ENCODE measurements at regions not wholly inside any gene's neighbourhood (a gene's known extent, or its start where the extent isn't known, plus 50 kb on each side); places are given as distances from the start of the nearest gene placed in this dataset.

- Histone ChIP-seq H3K36me3 (ENCODE audit: low read length) (no peaks in the 10 kb centered on the region), H3F3A (ENCODE audit: insufficient read depth) (no peaks in the 10 kb centered on the region), H3K79me2 (ENCODE audit: insufficient read depth, low read length) (no peaks in the 10 kb centered on the region), H3K4me3 (ENCODE audit: insufficient read depth, low read length, poor library complexity, severe bottlenecking) (no peak overlapping the region), H3K9me2 (replicated peaks; ENCODE audit: insufficient read depth, low read length) (no peaks in the 10 kb centered on the region), H3K27me3 (ENCODE audit: low read length) (no peaks in the 10 kb centered on the region), H2AFZ (ENCODE audit: low read depth, low read length, severe bottlenecking) (no peak overlapping the region), H4K20me1 (ENCODE audit: low read depth, low read length) (no peaks in the 10 kb centered on the region), H3K9ac (ENCODE audit: low read length) (no peak overlapping the region), H3K27ac (ENCODE audit: low read depth, low read length) (no peak overlapping the region), H3K4me2 (ENCODE audit: low read depth, low read length, poor library complexity, severe bottlenecking) (no peak overlapping the region), H3K9me3 (ENCODE audit: insufficient read depth, low read length) (no peaks in the 10 kb centered on the region)
- TF ChIP-seq EZH2phosphoT487 (conservative IDR thresholded peaks at IDR 0.05; ENCODE audit: low read length) (no peak), CTCF (IDR thresholded peaks at IDR 0.05; ENCODE audit: insufficient read depth, low read length, poor library complexity, severe bottlenecking) (no peak)
These were observed 180.6 kb upstream of the TAB2 start for GRCh38 chr6:149136913-149137286.

- Histone ChIP-seq H3K9me3 (ENCODE audit: insufficient read depth, low read length) (no peaks in the 10 kb centered on the region), H3K36me3 (ENCODE audit: low read length) (no peaks in the 10 kb centered on the region), H3K27ac (ENCODE audit: low read depth, low read length) (no peak overlapping the region), H3K9me2 (replicated peaks; ENCODE audit: insufficient read depth, low read length) (no peaks in the 10 kb centered on the region), H2AFZ (ENCODE audit: low read depth, low read length, severe bottlenecking) (no peak overlapping the region), H3K9ac (ENCODE audit: low read length) (no peak overlapping the region), H3F3A (ENCODE audit: insufficient read depth) (no peaks in the 10 kb centered on the region), H4K20me1 (ENCODE audit: low read depth, low read length) (no peaks in the 10 kb centered on the region), H3K4me3 (ENCODE audit: insufficient read depth, low read length, poor library complexity, severe bottlenecking) (no peak overlapping the region), H3K27me3 (ENCODE audit: low read length) (no peaks in the 10 kb centered on the region), H3K4me2 (ENCODE audit: low read depth, low read length, poor library complexity, severe bottlenecking) (no peak overlapping the region), H3K79me2 (ENCODE audit: insufficient read depth, low read length) (no peaks in the 10 kb centered on the region)
- no peak for TF ChIP-seq CTCF (IDR thresholded peaks at IDR 0.05; ENCODE audit: insufficient read depth, low read length, poor library complexity, severe bottlenecking)
- no peak for TF ChIP-seq EZH2phosphoT487 (conservative IDR thresholded peaks at IDR 0.05; ENCODE audit: low read length)
These were observed 179.9 kb upstream of the TAB2 start for GRCh38 chr6:149137594-149137993.

GRCh38 chr6:149138089-149138488 lies 179.4 kb upstream of the TAB2 start:
- Histone ChIP-seq H3F3A (ENCODE audit: insufficient read depth) (no peaks in the 10 kb centered on the region), H3K9ac (ENCODE audit: low read length) (no peak overlapping the region), H4K20me1 (ENCODE audit: low read depth, low read length) (no peaks in the 10 kb centered on the region), H3K9me3 (ENCODE audit: insufficient read depth, low read length) (no peaks in the 10 kb centered on the region), H3K4me3 (ENCODE audit: insufficient read depth, low read length, poor library complexity, severe bottlenecking) (no peak overlapping the region), H3K27me3 (ENCODE audit: low read length) (no peaks in the 10 kb centered on the region), H3K27ac (ENCODE audit: low read depth, low read length) (no peak overlapping the region), H3K4me2 (ENCODE audit: low read depth, low read length, poor library complexity, severe bottlenecking) (no peak overlapping the region), H2AFZ (ENCODE audit: low read depth, low read length, severe bottlenecking) (no peak overlapping the region), H3K79me2 (ENCODE audit: insufficient read depth, low read length) (no peaks in the 10 kb centered on the region), H3K9me2 (replicated peaks; ENCODE audit: insufficient read depth, low read length) (no peaks in the 10 kb centered on the region), H3K36me3 (ENCODE audit: low read length) (no peaks in the 10 kb centered on the region)
- TF ChIP-seq CTCF (IDR thresholded peaks at IDR 0.05; ENCODE audit: insufficient read depth, low read length, poor library complexity, severe bottlenecking) (no peak), EZH2phosphoT487 (conservative IDR thresholded peaks at IDR 0.05; ENCODE audit: low read length) (no peak)

All from SU-DHL-6 (cell line).